ENCODE measurements at regions not wholly inside any gene's neighbourhood (a gene's known extent, or its start where the extent isn't known, plus 50 kb on each side); places are given as distances from the start of the nearest gene placed in this dataset.

DNA sequence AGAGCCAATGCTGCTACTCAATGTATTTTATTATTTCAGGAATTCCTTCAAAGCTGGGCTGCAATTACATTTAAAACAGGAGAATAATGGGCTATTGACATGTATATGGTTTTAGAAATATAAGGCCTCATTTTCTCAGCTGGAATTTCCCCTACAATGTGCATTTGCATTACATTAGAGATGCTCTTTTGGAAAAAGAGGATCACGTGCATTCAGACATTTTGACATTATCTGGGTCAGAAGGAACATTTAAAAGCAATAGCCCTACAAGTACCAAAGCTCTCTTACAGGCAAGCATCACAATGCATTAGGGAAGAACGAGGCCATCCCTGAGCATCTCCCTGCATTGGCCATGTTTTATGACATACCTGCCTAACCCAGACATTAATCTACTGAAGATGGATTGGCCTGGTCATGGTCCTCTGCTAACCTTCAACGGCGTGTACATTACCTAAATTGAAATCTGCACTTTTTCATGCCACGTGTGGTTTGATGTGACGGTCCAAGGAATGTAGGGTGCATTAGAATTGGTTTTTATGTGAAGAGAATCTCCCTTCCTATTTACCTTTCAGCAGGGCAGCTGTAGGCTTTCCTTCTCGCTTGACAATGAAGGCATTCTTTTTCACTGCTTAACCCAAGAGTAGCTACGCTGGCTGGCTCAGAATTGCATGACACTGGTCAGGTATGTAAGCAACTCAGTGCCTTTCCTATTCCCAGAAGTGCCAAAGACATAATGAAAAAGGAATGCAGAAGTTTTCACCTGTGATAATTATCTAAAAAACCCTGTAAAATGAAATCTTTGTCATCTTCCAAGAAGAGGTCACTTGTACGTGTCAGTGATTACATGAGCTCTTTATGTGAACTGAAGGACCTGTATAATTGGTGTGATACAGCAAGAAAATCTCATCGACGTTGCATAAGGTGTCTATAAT, 212.3 kb upstream of the MPDZ start (continued):
- TF ChIP-seq, protein P1, sequence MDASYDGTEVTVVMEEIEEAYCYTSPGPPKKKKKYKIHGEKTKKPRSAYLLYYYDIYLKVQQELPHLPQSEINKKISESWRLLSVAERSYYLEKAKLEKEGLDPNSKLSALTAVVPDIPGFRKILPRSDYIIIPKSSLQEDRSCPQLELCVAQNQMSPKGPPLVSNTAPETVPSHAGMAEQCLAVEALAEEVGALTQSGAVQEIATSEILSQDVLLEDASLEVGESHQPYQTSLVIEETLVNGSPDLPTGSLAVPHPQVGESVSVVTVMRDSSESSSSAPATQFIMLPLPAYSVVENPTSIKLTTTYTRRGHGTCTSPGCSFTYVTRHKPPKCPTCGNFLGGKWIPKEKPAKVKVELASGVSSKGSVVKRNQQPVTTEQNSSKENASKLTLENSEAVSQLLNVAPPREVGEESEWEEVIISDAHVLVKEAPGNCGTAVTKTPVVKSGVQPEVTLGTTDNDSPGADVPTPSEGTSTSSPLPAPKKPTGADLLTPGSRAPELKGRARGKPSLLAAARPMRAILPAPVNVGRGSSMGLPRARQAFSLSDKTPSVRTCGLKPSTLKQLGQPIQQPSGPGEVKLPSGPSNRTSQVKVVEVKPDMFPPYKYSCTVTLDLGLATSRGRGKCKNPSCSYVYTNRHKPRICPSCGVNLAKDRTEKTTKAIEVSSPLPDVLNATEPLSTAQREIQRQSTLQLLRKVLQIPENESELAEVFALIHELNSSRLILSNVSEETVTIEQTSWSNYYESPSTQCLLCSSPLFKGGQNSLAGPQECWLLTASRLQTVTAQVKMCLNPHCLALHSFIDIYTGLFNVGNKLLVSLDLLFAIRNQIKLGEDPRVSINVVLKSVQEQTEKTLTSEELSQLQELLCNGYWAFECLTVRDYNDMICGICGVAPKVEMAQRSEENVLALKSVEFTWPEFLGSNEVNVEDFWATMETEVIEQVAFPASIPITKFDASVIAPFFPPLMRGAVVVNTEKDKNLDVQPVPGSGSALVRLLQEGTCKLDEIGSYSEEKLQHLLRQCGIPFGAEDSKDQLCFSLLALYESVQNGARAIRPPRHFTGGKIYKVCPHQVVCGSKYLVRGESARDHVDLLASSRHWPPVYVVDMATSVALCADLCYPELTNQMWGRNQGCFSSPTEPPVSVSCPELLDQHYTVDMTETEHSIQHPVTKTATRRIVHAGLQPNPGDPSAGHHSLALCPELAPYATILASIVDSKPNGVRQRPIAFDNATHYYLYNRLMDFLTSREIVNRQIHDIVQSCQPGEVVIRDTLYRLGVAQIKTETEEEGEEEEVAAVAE (CRISPR knock-in tag; IDR thresholded peaks at IDR 0.05; ENCODE audit: borderline replicate concordance), result no peak
- TF ChIP-seq RAD21 (CRISPR knock-in tag; IDR thresholded peaks at IDR 0.05), result no peak
- TF ChIP-seq ATF7 (IDR thresholded peaks at IDR 0.05), result no peak
- TF ChIP-seq ATF7 (CRISPR knock-in tag; IDR thresholded peaks at IDR 0.05), result no peak
- TF ChIP-seq CBX2 (IDR thresholded peaks at IDR 0.05; ENCODE audit: low read depth, low read length), result no peak
- TF ChIP-seq CBX2 (CRISPR knock-in tag; IDR thresholded peaks at IDR 0.05; ENCODE audit: low read depth), result no peak

DNA sequence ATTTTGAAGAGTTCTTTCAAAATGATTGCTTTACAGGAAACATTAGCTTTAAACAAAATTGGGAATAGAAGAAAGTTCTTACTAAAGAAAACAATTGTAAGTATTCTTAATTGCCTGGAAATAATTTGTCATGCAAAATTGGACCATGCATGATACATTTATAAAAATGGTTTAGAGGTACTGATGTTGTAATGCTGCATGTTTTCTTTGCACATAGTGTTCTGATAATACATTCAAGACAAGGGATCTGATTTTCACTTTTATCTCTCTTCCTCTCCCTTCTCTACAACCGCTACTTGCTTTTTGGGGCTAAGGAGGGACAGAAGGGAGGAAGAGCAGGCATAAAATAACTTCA, 211.6 kb upstream of the MPDZ start:
- TF ChIP-seq PBX2 (CRISPR knock-in tag; IDR thresholded peaks at IDR 0.05), result no peak
- no peak for TF ChIP-seq HMG20B (CRISPR knock-in tag; conservative IDR thresholded peaks at IDR 0.05)
- TF ChIP-seq, protein P2, sequence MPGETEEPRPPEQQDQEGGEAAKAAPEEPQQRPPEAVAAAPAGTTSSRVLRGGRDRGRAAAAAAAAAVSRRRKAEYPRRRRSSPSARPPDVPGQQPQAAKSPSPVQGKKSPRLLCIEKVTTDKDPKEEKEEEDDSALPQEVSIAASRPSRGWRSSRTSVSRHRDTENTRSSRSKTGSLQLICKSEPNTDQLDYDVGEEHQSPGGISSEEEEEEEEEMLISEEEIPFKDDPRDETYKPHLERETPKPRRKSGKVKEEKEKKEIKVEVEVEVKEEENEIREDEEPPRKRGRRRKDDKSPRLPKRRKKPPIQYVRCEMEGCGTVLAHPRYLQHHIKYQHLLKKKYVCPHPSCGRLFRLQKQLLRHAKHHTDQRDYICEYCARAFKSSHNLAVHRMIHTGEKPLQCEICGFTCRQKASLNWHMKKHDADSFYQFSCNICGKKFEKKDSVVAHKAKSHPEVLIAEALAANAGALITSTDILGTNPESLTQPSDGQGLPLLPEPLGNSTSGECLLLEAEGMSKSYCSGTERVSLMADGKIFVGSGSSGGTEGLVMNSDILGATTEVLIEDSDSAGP (CRISPR knock-in tag; IDR thresholded peaks at IDR 0.05; ENCODE audit: borderline replicate concordance), result no peak
- H3K79me2 ChIP-seq (ENCODE audit: insufficient read depth, low read length), result no peaks in the 10 kb centered on the region
- H3K9me3 ChIP-seq (ENCODE audit: low read length), result no peaks in the 10 kb centered on the region
- H3K36me3 ChIP-seq (replicated peaks in 1 of 2; ENCODE audit: control insufficient read depth in 1 of 2, insufficient read depth in 2 of 2, low read length in 2 of 2), result no peaks in the 10 kb centered on the region
- no peak overlapping the region for H3K4me2 ChIP-seq (ENCODE audit: low read depth, low read length)
- H3K4me3 ChIP-seq (replicated peaks in 1 of 3; ENCODE audit: insufficient read depth in 1 of 3, low read depth in 2 of 3, low read length in 3 of 3), result no peak overlapping the region
- ATAC-seq (no peak), FAIRE-seq (no peak), DNase-seq (ENCODE audit: low spot score) (no peak)
- no peak overlapping the region for H2AFZ ChIP-seq (ENCODE audit: low read length)
- H3K9ac ChIP-seq (ENCODE audit: insufficient read depth, low read depth, low read length), result no peak overlapping the region
- intact Hi-C loops (cut with micrococcal nuclease; ENCODE audit: unreplicated experiment), result no loop called here
- no peak overlapping the region for H3K27ac ChIP-seq (ENCODE audit: extremely low read length, insufficient read depth, low read length)
- CTCF ChIA-PET (ENCODE audit: low intra/inter-chr PET ratio, low total read pairs), result no interaction called here
- no peaks in the 10 kb centered on the region for H3K4me1 ChIP-seq (ENCODE audit: insufficient read depth, low read length)
- H4K20me1 ChIP-seq (ENCODE audit: insufficient read depth, low read length), result no peaks in the 10 kb centered on the region
- BruUV-seq (replicated peaks), result no TSS peak
- in situ Hi-C loops (cut with HindIII; ENCODE audit: extremely low pct_ligation_motif_present, low pct_unique_long_range_greater_than_20kb), result no loop called here
- WGBS (ENCODE audit: low lambda C conversion rate), result 0% methylated on average over 1 of the region's 1 CpG
- POLR2A ChIA-PET, result no interaction called here
- no peaks in the 10 kb centered on the region for H3K27me3 ChIP-seq (ENCODE audit: control insufficient read depth in 1 of 2, insufficient read depth in 2 of 2, low read length in 2 of 2)
